Epithelial cell of prostate (primary cell): ENCODE measurements at regions not wholly inside any gene's neighbourhood (a gene's known extent, or its start where the extent isn't known, plus 50 kb on each side); places are given as distances from the start of the nearest gene placed in this dataset.

Source experiments
- DNase-seq: peaks from one replicate; pipeline ENCODE4 v3.0.0-alpha.2; 2011; ENCODE audit warnings: low read depth, low spot score
- H3K27ac ChIP-seq: fragments of 450-650 bp; 2 replicates; pipeline ENCODE4 v1.5.1; 2017; ENCODE audit warnings: mild to moderate bottlenecking

DNA sequence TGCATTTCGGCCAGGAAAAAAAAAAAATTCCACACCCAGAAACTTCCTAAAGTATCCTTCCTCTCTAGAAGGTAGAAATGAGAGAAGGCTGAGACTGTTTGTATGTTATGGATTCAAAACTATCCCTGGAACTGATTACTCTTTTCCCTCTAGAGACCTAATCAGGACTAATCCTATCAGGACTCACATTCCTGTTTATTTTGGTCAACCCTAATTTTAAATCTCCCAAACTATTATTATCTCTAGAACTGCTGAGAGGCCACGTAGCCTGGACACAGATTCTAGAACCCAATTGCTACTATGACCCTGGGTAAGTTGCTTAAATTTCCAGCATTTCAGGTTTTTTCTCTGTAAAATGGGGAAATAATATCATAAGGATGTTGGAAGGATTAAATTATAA lies 346.8 kb upstream of the MEOX2 start:
- no peak overlapping the region for H3K27ac ChIP-seq
- DNase-seq = no peak

DNA sequence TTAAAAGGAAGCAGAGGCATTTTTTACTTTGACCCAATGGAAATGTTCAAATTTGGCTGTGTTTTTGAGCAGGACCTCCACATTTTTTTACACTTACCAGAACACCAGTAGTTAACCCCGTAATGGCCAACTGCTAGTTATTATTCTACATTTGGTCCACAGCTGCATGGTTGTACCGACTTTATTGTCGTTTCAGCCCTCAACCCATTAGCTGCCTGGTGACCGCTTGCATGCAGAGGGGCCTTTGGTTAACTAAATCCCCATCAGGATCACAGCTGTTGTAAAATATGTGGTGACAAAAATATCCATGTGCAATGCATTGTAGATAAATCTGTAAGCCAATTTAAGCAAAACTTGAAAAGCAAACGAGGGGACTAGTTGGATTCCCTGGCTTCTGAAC lies 342.2 kb upstream of the MEOX2 start:
- no peak overlapping the region for H3K27ac ChIP-seq
- DNase-seq = no peak

DNA sequence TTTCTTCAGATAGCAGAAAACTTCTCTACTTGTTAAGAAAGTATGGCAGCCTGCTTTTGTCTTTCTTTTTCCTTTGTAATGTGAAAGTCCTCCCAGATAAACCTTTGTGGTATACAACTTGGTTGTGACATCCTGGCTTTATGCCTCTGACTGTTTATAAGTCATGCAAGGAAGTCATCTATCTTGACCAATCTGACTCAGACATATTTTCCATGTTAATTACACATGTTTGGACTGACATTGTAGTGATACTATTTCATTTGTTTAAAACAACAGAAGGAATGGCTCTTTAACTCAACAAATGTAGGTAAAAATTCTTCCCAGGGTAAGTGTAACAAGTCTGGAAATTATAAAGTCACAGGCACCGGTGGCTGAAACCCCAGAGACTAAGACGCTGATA lies 341.6 kb upstream of the MEOX2 start:
- no peak overlapping the region for H3K27ac ChIP-seq
- DNase-seq = peak; percentile 39

DNA sequence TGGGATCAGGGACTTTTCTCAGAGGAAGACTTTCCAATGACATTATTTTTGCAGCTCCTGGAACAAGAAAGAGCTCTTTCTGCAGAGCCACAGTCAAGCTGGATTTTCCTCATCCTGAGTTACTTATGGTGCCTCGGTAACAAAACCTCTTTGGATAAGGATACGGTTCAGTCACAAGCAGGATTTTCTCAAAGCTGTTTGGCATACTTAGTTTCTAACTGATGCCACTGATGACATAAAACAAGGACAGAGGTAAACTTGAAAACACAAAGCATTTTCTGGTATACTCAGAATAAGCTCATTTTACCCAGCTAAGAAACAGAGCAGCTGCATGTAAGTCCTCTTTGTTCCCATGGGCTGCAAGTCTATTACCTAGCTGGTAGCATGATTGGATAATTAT lies 340.9 kb upstream of the MEOX2 start:
- no peak overlapping the region for H3K27ac ChIP-seq
- DNase-seq = no peak

DNA sequence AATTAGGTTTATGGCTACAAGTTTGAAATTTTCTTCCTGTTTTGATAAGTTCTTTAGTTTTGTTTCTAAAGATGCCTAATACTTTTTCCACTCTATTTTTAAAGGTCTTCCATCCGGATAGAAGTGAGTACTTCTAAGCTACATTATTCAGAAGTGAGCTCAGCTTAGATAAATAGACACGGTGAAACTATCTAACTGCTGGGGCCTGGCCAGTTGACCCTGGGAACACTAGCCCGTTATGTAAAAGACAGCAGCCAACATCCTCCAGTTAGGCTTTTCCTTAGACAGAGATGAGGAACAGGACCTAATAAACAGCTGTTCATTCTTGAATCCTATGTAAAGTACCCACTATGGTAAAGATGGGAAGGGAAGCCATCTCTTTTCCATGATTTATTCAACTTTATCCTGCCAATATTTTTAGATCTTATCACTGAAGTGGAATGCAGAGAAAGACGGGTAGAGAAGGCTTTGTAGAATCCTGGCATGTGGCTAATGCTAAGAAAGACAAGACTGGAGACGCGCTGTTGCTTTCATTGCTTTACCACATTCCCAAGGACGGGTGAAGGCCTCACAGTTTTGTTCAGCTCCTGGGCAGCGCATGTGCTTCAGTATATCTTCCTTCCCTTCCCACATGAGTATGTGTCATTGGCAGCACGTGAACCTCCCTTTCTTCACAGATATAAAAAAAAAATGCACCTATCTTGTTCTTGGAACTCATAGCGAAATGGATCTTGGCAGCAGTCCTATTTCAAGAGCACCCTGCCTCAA lies 340.0 kb upstream of the MEOX2 start:
- no peak for DNase-seq
- H3K27ac ChIP-seq = no peak overlapping the region

DNA sequence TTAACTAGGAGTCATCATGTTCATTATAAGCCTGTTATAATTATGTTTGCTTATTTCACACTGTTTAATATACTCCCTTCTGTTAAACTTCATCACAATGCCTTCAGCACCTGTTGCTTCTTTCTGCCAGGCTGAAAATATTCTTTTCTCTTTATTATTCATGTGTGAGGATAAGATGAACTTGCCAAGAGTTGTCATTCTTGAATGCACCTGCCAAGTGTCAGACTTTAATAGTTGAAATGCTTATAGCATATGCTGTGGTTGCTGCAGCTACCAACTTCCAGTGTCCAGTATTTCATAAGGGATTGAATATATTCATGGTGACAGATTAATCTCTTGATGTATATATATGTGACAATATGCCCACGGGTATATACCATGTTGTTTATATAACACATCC lies 339.2 kb upstream of the MEOX2 start:
- H3K27ac ChIP-seq = no peak overlapping the region
- no peak for DNase-seq

DNA sequence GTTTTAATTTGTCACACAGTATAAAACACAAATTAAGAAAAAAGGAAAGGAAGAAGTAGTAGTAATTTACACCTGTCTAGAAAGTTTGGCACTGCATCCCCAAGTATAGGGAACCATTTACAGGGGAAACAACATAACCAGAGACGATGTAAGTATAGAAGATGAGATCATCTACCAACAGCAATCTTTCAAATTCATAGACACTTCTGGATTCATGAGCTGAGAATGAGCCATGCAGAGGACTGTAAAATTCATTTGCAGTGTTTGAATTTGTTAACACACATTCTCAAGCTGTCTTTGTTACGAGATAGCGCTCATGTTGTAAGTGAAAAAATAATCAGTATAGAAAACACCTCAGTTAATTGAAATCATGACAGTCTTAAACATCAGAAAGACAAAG lies 337.0 kb upstream of the MEOX2 start:
- DNase-seq = no peak
- H3K27ac ChIP-seq = no peak overlapping the region

DNA sequence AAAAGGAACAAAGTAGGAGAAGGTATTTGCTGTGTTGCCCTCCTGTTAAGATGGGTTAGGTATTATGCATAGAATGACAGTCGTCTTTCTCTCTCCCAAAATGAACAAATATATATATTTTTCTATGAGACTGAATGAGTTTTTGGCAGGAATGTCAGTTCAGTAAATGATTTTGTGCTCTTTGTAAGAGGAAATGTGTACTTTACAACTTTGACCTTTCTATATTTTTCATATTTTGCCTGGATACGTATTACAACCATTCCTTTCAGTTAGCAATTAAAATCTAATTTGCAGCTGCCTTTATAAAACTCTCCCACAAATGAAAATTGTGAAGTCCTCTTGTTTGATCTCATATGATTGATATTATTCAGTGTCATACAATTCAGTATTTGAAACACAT lies 336.6 kb upstream of the MEOX2 start:
- DNase-seq = no peak
- H3K27ac ChIP-seq = no peak overlapping the region

DNA sequence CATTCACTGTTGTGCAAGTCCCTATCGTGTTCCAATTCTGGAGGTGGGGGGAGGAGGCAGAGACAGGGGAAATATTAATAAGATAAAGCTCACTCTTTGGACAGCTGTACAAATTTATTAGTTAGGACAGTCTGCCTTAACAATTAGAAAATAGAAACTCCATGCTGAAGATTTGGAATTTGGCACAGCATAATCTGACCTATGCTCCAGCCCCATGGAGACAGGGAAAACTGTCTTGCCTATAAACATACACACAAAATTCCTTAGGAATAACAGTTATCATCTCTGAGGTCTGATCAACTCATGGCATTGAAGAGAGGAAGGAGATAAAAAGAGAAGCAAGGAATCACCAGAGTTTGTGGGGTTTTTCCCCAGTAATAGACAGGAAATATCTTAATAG lies 335.4 kb upstream of the MEOX2 start:
- no peak overlapping the region for H3K27ac ChIP-seq

DNA sequence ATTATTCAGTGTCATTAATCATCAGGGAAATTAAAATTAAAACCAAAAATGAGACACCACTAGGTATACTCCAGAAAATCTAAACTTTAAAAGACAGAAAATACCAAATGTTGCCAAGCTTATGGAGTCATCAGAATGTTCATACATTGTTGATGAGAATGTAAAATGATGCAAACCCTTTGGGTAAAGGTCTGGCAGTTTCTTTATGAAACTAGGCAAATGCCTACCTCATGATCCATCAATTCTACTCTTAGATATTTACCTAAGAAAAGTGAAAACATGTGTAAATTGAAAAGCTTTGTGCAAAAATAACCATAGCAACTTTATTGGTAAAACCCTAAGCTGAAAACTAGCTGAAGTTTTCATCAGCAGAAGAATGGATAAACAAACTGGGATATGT lies 329.5 kb upstream of the MEOX2 start:
- DNase-seq = no peak
- no peak overlapping the region for H3K27ac ChIP-seq

More for the DNA sequence above, 335.4 kb upstream of the MEOX2 start:
- no peak for DNase-seq

DNA sequence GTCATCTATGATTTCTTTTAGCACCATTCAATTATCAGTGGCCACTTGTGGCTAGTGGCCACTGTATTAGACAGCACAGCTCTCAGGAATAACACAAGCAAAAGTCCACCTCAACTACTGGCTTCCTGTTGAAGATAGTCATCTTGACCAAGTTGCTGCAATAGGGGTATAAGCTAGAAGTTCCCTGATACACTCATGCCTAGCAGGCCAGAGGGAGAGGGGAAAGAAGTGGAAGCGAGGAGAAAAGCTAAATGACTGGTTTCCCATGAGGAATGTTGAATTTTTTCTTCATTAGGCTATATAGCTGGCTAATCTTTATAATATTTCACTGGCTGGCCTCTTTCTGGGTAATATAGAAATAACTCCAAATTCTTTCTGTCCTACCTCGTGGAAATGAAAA lies 327.5 kb upstream of the MEOX2 start:
- DNase-seq = no peak
- H3K27ac ChIP-seq = no peak overlapping the region

DNA sequence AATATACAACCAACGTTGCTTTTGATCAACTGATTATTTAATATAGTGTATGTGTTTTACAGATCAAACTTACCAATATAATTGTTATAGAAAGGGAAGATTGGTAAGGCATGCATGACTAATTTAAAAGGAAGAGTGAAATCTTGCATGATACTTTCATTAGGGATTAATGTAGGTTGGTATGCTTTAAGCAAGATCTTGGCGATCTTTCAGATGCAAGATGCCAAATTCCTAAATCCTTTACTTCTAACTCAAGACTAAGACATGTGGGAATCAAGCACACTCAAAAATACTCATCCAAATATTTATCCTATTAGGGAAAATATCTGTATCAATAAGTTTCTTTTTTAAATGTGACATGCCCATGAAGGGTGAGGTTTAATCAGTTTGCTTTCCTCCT lies 321.4 kb upstream of the MEOX2 start:
- no peak overlapping the region for H3K27ac ChIP-seq
- DNase-seq = no peak

DNA sequence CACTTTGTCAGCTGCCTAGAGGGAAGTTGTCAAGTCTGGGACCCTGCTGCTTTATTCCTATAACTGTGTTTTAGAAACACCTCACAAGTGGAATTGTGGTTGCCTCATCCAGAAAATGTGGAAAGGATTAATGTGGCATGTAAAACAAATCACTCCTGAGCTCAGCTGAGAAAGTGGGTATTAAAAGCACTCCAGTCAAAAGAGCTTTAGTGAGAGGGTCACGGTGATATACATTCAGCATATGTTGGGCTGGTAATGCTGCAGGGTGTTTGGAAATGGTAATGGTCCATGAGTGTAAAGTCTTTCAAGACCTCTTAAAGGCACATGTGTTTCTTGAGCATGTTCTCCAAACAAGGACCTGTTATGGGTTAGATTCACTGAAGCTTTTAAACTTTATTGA lies 318.2 kb upstream of the MEOX2 start:
- no peak for DNase-seq

DNA sequence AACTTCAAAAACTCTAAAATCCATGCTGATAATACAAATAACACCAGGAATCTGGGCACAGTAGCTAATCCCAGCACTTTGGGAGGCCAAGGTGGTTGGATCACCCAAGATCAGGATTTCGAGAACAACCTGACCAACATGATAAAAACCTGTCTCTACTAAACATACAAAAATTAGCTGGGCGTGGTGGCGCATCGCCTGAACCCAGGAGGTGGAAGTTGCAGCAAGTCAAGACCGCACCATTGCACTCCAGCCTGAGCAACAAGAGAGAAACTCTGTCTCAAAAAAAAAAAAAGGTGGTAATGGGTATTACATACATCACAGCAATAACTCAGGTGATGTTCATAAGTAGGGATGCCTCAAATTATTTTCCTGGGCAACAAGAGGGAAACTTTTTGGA lies 315.0 kb upstream of the MEOX2 start:
- no peak overlapping the region for H3K27ac ChIP-seq
- no peak for DNase-seq

More for the DNA sequence above, 318.2 kb upstream of the MEOX2 start:
- H3K27ac ChIP-seq = no peak overlapping the region

DNA sequence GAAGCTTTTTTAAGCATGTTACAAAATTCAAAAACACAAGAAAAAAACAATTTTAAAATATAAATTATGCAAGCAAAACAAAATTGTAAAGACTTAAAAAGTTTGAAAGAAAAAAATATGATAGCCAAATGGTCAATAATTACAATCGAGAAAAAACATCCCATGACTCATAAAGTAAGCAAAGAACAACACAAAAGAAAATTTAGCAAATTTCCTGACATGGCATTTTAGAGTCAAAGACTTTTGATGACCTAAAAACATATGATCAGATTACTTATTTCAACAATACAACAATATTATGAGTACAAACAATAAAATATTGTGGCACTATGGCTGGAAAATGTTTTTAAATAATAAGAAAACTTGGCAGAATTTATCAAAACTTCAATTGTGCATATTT lies 312.1 kb upstream of the MEOX2 start:
- H3K27ac ChIP-seq = no peak overlapping the region
- no peak for DNase-seq

DNA sequence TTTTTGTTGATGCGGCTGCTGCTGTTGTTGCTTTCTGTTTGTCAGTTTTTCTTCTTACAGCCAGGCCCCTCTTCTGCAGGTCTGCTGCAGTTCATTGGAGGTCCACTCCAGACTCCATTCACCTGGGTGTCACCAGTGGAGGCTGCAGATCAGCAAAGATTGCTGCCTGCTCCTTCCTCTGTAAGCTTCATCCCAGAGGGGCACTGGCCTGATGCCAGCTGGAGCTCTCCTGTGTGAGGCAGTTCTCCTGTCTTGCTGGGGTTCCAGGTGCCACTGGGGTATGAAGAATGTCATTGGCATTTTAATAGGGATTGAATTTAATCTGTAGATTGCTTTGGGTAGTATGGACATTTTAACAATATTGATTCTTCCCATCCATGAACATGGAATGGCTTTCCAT lies 308.5 kb upstream of the MEOX2 start:
- no peak for DNase-seq
- H3K27ac ChIP-seq = no peak overlapping the region

DNA sequence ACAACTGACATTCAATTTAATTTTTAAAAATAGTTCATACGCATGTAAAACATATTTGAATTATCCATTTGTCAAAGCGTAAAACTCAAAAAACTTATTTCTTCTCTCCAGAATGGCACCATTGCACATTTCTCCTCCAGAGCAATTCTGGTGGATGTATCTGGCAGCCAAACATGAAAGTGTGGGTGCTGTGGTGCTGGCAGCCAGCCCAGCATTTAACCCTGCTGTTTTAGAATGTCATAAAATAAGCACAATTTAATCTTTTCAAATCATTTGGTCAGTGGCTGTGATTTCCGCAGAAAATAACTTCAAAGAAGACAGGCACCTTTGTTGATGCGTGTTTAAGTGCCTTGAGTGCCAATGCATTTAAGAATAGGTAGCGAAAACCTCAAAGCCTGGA lies 302.7 kb upstream of the MEOX2 start:
- no peak overlapping the region for H3K27ac ChIP-seq

DNA sequence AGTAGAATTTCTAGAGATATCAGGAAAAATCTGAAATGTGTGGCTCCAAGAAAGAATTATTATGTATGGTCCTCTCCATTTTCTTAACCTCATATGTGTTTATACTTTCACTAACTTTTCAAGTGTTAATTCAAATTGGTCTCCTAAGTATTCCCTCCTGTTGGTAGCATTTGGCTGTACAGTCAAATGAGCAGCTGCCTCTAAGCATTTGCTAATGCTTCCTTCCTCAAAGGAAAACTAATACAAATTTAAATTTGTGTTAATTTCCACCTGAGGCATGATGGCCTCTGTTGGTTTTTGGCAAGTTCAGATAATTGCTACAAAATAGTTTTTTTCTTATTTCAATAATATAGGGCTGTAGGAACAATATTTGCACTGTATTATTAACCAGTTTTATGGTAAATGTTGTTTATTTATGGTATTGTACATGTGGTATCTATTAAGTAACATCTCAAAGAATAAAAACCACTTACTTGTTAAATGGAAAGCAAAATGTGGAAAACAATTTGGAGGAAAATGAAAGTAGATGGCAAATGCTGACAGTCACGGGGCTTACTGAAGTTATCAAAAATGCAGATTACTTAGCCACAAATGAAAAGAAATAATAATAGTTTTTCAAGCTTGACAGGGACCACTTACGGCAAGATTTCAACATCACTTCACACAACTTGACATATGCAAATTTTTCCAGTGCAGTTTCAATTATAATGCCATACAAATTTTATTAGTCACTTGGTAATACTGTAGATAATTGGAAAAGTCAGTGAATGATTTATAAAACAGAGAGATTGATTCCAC lies 299.3 kb upstream of the MEOX2 start:
- DNase-seq = no peak
- no peak overlapping the region for H3K27ac ChIP-seq

More for the DNA sequence above, 302.7 kb upstream of the MEOX2 start:
- no peak for DNase-seq

DNA sequence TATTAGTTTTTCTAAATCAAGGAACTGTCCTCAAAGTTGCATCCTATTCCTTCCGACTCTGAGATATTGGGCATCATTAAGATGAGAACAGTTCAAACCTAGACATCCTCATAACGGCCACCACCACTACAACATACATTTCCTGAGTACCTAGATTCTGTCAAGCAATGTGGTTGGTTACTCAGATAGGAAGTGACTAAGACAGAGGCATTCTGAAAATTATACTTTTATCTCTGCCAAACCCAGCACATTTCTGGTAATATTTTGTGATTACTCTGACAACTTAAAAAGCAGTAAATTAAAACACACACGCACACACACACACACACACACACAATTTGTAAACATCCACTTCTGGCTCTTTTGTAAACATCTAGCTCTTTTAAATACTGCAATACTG lies 291.2 kb upstream of the MEOX2 start:
- no peak for DNase-seq

DNA sequence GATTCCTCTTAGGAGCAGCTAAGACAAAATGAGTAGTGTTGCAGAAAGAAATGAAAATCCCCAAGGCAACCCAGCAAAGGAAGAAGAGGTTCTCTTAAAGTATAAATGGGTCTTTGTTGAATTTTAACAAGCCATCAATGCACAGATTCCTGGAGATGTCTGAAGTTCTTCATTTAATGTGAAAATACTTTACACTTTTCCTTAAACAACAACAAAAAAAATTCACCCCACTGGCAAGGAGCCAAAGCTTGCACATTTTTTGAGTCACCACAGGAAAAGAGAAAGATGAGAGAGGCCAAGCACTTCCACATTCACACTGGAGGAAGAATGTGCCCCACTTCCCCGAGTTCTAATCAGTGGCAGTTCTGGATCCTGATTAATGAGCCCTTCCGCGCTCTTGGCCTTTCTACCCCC lies 286.4 kb upstream of the MEOX2 start:
- no peak overlapping the region for H3K27ac ChIP-seq
- no peak for DNase-seq

More for the DNA sequence above, 291.2 kb upstream of the MEOX2 start:
- H3K27ac ChIP-seq = no peak overlapping the region

DNA sequence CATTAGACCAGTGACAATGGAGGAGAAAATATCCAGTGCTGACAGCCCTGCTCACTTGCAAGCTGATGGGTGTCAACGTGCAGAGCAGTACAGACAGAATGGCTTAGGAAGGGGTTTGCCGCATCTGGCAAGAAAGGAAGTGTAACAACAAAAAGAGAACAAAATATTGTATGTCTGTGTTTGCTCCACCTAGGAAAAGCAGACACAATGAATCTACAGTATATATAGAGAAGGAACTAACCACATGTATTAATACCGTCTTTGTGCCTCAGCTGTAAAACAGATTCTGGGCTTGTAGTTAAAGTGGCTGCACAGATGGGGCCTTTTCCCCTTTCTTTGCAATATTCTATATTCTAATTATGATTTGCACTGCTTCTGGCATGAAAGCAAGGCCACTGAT lies 281.1 kb upstream of the MEOX2 start:
- no peak overlapping the region for H3K27ac ChIP-seq
- no peak for DNase-seq

DNA sequence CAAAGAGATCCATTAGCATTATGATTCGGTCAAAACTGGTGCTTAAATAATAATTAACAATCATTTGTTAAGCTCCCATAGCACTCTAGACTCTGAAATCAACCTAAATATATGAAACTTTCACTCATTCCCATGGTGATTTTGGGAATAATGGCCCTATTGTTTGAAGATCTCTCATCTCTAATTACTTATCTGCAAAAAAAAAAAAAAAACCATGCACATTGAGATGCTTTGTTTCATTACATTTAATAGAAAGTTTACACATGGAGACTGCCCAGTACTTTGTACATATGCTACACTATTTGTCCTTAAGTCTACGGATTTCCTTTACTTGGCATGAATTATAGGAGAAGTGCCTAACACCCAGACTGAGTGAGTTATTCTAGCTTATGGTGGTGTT lies 280.6 kb upstream of the MEOX2 start:
- H3K27ac ChIP-seq = no peak overlapping the region
- DNase-seq = no peak
